Posterior cingulate gyrus (tissue), 11 donors: ENCODE measurements at regions not wholly inside any gene's neighbourhood (a gene's known extent, or its start where the extent isn't known, plus 50 kb on each side); places are given as distances from the start of the nearest gene placed in this dataset.

ENCODE experiments used
- DNase-seq, 10 donors: peaks; one replicate each; pipeline versions ENCODE4 v3.0.0 to v3.0.0-alpha.2; 2020 to 2021; ENCODE audit warnings: mixed read lengths in 3 of 10
- intact Hi-C: fragments of 100-400 bp; cut with DNase I; formaldehyde crosslinking; loops from one replicate; pipeline ENCODE4 v1.15.1; 2023

GRCh38 chr4:156029691-156030090 lies 76.0 kb upstream of the CTSO start:
- intact Hi-C loops, result no loop called here

GRCh38 chr4:156021298-156021697 lies 67.6 kb upstream of the CTSO start:
- intact Hi-C loops, result no loop called here
- no peak for DNase-seq

More at GRCh38 chr4:156029691-156030090, 76.0 kb upstream of the CTSO start:
- no peak for DNase-seq

DNA sequence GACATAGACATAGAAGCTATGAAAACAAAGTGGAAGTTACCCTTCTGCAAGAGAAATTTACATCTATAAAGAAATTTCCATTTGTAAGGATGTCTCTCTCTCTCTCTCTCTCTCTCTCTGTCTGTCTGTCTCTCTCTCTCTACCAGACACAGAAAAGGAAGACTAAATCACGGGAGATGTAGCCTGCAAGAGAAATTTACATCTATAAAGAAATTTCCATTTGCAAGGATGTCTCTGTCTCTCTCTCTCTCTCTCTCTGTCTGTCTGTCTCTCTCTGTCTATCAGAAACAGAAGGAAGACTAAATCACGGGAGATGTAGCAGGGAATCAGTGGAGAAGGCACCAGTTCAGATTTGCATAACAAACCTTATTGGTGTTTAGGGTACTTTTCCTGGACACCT lies 65.6 kb upstream of the CTSO start:
- DNase-seq, result no peak
- intact Hi-C loops, result no loop called here

- no peak for DNase-seq
- intact Hi-C loops, result no loop called here
Measured at GRCh38 chr4:156018383-156018782, 64.7 kb upstream of the CTSO start.

DNA sequence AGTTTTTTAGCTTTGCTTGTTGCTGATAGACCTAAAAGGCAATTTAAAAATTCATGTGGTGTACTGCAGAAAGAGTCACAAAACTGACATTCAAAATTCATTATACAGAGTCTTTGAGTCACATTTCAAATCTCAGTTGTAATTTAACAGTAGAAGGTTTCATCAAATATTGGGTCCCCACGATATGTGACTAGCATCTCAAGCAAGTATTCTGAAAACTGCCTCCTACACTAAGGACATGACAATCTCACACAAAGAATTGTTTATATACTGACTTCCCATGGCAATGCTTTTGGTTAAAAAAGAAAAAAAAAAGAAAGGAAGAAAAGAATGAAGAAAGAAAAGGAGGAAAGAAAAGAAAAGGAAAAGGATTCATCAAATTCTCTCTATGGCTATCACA lies 62.1 kb upstream of the CTSO start:
- intact Hi-C loops, result no loop called here
- DNase-seq, result no peak

DNA sequence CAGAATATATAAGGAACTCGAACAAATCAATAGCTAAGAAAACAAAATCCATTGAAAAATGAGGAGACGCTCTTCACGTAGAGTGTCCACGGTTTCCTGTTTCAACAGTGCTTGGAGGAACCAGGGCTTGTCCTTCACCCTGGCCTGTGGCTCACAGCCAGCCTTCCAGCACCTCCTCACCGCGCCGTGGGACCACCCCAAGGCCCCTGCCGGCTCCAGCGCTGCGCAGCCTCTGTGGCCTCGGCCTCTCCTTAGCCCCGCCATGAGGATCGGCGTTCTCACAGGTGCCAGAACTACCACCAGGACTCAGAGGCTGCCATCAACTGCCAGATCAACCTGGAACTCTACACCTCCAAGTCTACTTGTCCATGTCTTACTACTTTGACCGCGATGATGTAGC lies 52.5 kb upstream of the CTSO start:
- peak in 2 of 10 donors; percentile 48 to 67 for DNase-seq

More for the DNA sequence above, 52.5 kb upstream of the CTSO start:
- intact Hi-C loops, result no loop called here
